GM19023 (cell line): ENCODE measurements at regions not wholly inside any gene's neighbourhood (a gene's known extent, or its start where the extent isn't known, plus 50 kb on each side); places are given as distances from the start of the nearest gene placed in this dataset.

Experiments used
- ATAC-seq: cut with Tn5 transposase; IDR thresholded peaks from one replicate; pipeline ENCODE4 v1.9.1; 2021; ENCODE audit warnings: mild to moderate bottlenecking, moderate library complexity; ENCODE audit not compliant: unreplicated experiment

- ATAC-seq = no peak
These were observed 765.8 kb upstream of the API5 start for GRCh38 chr11:42545954-42546353.

DNA sequence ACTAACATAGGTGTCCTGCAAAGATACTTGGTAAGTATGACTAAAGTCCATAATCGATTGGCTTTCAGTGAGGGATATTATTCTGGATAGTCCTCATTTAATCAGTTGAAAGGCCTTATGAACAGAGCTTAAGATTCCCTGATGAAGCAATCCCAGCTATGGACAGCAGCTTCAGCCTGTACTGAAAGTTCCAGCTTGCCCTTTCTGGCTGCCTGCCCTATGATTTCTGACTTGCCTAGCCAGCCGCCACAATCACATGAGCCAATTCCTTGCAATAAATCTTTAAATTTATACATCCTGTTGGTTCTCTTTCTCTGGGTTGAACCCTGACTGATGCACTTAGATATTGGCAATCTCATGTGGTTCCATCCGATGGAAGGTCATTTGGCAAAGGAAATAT lies 759.0 kb upstream of the API5 start:
- ATAC-seq = no peak

- ATAC-seq = no peak
These were observed 756.6 kb upstream of the API5 start for GRCh38 chr11:42555190-42555589.

DNA sequence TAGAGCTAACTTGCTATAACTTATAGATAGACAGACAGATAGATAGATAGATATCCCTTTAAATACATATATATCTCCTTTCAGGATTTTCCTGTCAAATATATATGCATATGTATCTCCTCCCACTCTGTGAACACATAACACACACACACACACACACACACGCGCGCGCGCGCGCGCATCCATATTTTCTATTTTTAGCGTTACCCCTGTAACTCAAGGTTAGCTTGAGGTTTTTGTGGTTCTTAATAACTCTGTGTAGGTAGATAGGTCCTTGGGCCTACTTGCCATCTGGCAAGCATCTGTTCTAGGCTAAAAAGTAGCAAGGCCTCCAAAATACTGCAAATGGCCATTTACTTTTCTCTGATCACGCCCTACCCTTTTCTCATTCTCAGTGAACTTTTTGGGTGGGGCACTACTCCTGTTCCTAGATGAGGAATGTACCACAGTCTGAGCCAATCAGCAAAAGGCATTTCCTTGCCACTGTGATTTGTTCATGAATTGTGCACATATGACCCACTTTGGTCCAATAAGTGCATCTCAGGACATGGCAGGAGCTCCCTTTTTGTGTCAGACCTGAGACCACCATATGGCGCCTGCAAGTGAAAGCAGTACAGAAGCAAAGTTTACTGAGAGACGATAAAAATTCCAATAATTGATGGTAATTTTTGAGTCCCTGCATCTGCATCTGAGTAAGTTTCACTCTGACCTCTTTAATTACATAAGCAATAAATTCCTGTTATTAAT lies 740.5 kb upstream of the API5 start:
- no peak for ATAC-seq

- ATAC-seq = no peak
These were observed 739.8 kb upstream of the API5 start for GRCh38 chr11:42571878-42572610.

DNA sequence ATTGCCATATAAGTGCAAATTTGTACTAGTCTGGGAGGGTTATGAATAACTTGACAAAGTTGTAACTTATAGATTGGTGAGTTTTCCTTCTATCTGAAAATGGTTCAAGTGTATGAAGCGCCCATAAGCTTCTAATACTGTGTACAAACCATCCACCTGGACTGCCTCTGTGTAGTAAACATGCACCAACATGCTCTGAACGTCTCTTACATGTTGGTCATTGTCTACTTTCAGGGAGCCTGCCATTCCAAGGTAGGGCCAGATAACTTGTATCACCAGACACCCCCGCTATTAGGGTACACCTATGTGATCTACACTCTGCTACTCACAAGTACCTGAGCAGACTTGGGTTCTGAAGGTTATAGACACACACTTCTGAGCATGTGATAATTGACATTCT lies 735.5 kb upstream of the API5 start:
- ATAC-seq = no peak

DNA sequence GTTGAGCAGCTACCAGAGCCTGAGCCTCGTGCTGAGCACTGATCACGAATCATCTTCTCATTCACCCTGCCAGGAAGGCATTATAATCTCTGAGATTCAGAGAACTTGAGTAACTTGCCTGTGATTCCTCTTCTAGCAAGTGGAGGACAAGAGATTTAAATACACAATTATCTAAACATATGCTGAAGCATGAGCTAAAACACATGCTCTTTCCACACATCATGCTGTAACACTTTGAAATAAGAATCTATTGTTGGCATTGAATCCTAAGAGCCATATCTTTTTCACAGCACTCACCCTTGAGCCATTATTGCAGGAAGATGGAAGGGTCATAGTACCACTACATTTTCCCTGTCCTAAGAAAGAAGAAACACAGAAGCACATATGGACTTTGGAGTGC lies 722.5 kb upstream of the API5 start:
- ATAC-seq = no peak

DNA sequence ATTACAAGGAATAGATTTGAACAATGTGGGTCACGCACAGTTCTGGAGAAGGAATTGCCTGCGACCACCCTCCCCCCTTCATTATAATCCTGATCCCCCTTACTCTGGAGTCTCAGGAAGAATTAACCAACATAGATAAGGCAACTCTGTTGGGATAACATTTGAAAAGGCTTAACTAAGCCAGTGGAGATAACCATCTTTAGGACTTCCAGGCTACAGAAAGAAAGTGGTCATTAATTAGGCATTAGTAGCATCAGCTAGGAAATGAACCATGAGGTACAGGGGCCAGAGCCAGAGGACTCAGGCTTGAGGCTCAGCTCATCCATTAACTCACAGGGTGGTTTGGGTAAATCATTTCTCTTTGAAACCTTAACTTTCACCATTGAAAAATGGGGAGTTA lies 720.0 kb upstream of the API5 start:
- no peak for ATAC-seq

DNA sequence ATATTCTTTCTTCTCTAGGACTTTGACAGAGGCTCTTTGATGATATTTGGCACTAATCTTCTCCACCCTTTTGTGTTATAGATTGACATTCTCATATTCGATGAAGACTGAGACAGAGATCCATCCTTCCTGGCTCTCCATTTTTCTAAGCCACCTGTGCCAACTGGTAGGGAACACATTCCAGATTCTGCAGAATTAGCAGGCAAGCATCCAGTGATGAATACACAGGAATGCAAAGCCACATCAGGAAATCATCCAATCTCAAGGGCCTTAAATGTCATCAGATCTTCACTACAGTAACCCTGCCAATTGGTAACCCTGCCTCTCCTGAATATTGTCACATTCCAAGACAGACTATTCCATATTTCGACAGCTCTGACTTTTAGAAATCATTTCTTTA lies 718.4 kb upstream of the API5 start:
- ATAC-seq = no peak

GRCh38 chr11:42595876-42596275 lies 715.9 kb upstream of the API5 start:
- no peak for ATAC-seq

- ATAC-seq = no peak
These were observed 715.1 kb upstream of the API5 start for GRCh38 chr11:42596576-42597145.

DNA sequence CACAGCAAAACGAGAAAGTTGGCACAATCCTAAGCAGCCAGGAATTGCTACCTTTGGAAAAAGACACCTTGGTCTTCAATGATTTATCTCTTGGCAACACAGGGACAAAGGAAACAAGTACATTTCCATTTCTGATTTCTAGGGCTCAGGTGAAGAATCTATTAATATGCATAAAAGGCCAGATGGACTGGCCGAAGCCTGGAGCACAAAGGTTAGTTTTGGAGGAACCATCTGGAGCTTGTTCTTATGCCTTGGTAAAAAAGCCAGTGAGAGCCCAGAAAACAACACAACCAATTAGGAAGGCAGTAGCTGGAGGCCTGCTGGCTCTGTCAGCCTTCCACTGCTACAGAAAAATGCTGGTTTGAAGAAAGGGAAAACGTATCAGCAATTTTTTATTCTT lies 713.5 kb upstream of the API5 start:
- no peak for ATAC-seq

GRCh38 chr11:42620796-42621195 lies 691.0 kb upstream of the API5 start:
- ATAC-seq = no peak

GRCh38 chr11:42625757-42626665 lies 685.8 kb upstream of the API5 start:
- ATAC-seq = no peak

DNA sequence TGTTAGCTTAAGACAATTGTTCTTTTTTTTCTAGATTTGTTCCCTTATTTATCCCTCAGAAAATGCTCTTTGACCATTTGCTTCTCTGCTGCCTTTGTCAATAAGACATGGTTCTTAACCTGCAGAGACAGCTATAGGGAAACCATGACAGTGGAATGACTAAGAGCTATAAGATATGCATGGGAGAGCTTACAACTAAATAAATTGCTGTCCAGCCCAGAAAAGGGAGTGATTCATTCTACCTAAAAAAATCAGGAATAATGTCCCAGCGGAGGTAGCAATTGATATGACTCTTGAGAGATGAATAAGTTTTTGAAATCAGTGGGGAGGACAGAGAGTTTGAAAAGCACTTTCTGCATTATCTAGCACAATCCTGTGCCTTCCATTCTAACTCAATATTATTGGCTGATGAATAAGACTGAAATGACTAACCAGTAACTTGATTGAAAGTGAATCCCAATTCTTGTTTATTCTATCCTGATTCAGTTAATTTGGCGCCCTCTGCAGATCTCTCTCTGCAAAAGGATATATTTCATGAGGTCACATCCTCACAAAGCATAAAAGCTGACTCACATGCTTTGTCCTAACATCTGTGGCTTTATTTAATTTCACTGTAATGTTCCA lies 680.5 kb upstream of the API5 start:
- ATAC-seq = no peak

DNA sequence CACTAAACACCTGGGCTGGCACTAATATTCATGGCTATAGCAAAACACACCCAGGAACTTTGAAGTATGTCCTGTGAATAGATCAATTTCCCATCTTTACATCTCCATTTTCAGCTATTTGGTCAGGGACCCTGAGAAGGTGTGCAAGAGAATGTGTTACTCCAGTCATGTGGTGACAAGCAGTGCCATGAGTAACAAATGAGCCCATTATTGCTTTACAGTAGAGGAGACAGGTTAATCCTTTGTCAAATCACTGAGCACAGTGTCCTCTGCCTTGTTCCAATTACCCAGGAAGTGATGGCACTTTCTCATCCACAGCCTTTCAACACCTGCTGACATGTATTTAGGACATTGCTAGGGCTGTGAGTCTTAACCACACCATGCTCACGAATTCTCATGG lies 664.8 kb upstream of the API5 start:
- ATAC-seq = no peak

- ATAC-seq = no peak
These were observed 663.8 kb upstream of the API5 start for GRCh38 chr11:42647993-42648392.

GRCh38 chr11:42651621-42652020 lies 660.2 kb upstream of the API5 start:
- ATAC-seq = no peak

GRCh38 chr11:42657169-42657568 lies 654.6 kb upstream of the API5 start:
- no peak for ATAC-seq

DNA sequence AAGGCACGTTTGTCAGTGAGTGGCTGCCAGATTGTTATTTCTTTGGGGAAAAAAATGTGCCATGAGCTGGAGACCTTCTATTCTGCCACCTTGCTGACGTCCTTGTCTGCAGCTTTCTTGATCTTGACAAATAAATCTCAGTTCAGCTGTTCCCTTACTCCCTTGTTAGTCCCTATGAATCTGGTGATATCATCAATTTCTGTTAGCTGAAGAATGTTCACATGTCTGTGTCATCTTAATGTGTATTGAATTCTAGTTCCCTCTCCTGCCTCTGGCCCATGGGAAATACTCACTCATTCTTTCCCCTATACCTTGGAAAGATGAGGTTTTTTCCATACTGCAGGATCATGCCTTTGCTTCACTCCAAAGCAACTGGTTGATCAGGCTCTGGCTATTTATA lies 649.9 kb upstream of the API5 start:
- ATAC-seq = no peak
